ENCODE measurements at regions not wholly inside any gene's neighbourhood (a gene's known extent, or its start where the extent isn't known, plus 50 kb on each side); places are given as distances from the start of the nearest gene placed in this dataset.

DNA sequence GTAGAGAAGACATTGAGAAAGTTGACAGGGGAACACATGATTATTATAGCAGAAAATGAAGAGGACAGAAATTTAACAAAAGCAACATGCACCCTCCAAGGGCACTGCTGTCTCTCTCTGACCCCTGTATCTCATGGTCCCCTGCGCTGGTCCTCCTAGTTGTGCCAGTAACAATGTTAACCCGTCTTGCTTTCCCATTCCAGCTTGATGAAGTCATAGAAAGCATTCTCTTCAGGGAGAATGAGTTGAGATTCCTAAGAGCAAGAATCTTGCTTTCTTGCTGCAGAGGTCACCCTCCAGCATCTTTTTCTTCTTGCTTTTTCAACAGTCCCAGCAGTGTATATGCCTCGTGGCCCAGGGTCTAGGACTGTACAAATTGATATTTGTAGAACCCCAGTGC, 279.6 kb upstream of the ADAMTSL1 start:
- TF ChIP-seq, protein P1, sequence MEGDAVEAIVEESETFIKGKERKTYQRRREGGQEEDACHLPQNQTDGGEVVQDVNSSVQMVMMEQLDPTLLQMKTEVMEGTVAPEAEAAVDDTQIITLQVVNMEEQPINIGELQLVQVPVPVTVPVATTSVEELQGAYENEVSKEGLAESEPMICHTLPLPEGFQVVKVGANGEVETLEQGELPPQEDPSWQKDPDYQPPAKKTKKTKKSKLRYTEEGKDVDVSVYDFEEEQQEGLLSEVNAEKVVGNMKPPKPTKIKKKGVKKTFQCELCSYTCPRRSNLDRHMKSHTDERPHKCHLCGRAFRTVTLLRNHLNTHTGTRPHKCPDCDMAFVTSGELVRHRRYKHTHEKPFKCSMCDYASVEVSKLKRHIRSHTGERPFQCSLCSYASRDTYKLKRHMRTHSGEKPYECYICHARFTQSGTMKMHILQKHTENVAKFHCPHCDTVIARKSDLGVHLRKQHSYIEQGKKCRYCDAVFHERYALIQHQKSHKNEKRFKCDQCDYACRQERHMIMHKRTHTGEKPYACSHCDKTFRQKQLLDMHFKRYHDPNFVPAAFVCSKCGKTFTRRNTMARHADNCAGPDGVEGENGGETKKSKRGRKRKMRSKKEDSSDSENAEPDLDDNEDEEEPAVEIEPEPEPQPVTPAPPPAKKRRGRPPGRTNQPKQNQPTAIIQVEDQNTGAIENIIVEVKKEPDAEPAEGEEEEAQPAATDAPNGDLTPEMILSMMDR (IDR thresholded peaks at IDR 0.05 in 4 of 5, conservative IDR thresholded peaks at IDR 0.05 in 1 of 5): no peak
- no peak for TF ChIP-seq POLR2A (IDR thresholded peaks at IDR 0.05)
